ENCODE measurements at regions not wholly inside any gene's neighbourhood (a gene's known extent, or its start where the extent isn't known, plus 50 kb on each side); places are given as distances from the start of the nearest gene placed in this dataset.

DNA sequence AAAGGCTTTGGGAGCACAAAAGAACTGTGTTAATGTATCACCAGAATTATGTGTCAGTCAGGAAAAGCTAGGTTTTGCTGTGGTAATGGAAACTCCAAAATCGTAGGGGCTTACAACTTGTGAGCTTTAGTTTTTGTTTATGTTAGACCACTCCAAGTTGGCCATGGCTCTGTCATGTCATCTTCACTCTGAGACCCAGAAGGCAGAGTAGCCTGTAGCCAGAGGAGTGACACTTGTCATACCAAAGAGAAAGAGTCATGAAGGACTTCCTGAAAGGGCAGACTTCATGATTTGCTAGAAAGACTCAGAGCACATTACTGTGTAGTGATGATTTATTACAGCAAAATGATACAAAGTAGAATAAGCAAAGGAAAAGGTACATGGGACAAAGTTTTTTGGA is 133.6 kb upstream of the SSTR1 start:
- no peak for DNase-seq

DNA sequence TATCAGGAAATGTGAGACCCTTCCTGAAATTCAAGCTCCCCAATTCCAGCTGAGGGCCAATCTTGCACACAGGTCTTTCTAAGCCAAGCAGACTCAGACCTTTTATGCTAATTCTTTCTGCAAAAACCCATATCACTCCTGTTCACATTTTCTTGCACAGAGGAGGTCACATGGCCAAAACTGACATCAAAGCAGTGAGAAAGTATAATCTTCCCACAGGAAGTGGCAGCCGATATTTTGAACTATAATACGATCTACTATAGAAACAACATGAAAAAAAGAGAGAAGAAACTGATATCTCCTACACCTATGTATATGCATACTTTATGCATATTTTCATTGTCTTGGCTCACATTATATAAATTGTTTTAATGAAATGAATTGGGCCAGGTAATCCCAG is 132.9 kb upstream of the SSTR1 start:
- DNase-seq = no peak

DNA sequence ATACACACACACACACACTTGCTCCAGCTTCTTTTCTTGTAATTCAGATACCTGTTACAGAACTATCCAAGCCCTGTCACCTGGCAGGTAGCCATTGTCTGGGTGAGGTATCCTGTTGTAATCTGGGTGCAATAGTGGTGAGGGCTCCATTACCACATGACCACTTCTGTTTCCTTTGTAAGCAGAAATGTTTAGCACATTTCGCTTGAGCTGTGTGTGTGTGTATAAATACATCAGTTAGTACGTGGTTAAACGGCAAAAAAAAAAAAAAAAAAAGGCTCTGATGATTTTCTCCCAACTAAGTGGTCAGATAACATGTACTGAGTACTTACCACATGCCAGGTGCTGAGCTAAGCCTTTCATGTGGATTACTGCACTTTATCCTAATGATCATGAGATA is 129.3 kb upstream of the SSTR1 start:
- no peak for DNase-seq

DNA sequence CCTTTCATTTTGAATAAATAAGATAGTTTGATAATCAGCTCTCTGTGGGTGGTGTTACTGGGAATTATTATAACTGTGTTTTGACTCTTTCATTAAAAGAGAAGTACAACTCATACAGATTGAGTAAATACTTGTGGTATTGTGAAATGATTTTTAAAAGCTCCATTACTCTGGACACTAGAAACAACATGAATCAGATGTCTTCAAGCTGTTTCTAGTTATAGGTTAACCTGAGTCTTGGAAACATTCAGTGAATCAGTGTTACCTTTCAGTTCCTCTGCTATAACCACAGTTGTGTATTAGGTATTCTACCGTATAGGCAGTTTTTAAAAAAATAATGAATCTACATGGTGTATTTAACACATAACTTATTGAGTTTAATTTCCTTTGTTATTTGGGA is 128.4 kb upstream of the SSTR1 start:
- no peak for DNase-seq

GRCh38 chr14:38079886-38080285 is 127.8 kb upstream of the SSTR1 start:
- no peak for DNase-seq

- DNase-seq = no peak
These were observed 127.0 kb upstream of the SSTR1 start for GRCh38 chr14:38080696-38081095.

- DNase-seq = no peak
These were observed 124.7 kb upstream of the SSTR1 start for GRCh38 chr14:38083039-38083438.

DNA sequence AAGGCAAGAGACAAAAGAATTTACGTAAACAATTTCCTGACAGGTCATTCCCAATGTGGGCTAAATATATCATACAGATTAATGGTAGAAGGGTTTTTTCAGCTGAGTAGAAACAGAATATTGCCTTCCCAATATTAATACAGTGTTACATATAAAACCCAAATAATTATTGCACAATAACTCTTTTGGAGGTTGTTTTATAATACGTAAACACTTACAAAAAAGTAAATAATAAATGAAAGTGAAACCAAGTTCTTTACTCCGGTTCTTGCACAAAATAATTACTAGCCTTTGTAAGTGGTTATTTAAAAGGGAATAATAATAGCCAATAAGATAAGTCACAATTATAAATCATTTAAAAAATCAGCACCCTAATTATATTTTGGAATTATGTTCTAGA is 118.6 kb upstream of the SSTR1 start:
- no peak for DNase-seq

DNA sequence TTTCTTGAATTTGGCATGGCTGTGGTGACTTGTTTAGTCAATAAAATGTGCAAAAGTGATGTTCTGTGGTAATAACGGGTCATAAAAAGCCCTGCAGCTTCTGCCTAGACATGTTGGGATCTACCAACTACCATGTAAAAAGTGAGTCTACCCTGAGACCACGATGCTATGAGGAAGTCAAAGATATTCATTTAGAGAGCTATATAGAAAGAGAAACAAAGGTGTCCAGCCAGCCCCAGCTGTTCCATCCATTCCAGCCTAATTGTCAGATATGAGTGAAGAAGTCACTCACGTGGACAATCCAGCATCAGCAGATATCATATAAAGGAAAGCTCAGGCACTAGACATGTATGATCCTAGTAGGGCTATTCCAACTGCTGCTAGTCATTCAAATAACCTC is 117.2 kb upstream of the SSTR1 start:
- DNase-seq = no peak

DNA sequence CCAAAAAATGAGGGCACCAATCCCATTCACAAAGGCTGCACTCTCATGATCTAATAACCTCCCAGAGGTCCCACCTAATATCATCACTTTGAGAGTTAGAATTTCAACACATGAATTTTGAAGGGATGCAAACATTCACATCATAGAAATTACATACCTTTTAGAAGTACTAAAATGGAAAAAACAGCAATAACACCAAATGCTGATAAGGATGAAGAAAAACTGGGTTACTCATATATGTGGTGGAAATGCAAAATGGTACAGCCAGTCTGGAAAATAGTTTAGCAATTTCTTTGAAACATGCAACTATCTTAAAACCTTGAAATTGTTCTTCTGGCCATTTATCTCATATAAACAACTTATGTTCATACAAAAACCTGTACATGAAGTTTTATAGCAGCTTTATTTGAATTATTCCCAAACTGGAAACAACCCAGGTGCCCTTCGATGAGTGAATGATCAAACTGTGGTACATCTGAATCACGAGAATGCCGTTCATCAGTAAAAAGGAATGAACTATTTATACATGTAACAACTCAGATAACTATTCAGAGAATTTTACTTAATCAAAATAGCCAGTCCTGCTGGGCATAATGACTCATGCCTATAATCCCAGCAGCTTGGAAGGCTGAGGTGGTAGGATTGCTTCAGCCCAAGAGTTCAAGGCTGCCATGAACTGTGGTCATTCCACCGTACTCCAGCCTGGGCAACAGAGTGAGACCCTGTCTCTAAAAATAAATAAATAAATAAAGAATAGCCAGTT is 109.4 kb upstream of the SSTR1 start:
- no peak for DNase-seq

- DNase-seq = no peak
These were observed 106.0 kb upstream of the SSTR1 start for GRCh38 chr14:38101679-38102078.

GRCh38 chr14:38103542-38104225 is 104.0 kb upstream of the SSTR1 start:
- DNase-seq = no peak

GRCh38 chr14:38105106-38105702 is 102.5 kb upstream of the SSTR1 start:
- DNase-seq = no peak

GRCh38 chr14:38107216-38107631 is 100.5 kb upstream of the SSTR1 start:
- DNase-seq = no peak

- DNase-seq = no peak
These were observed 99.0 kb upstream of the SSTR1 start for GRCh38 chr14:38108681-38109080.

- DNase-seq = no peak
These were observed 97.4 kb upstream of the SSTR1 start for GRCh38 chr14:38110258-38110657.

GRCh38 chr14:38111046-38111445 is 96.7 kb upstream of the SSTR1 start:
- DNase-seq = no peak

- DNase-seq = no peak
These were observed 94.2 kb upstream of the SSTR1 start for GRCh38 chr14:38113546-38113945.

DNA sequence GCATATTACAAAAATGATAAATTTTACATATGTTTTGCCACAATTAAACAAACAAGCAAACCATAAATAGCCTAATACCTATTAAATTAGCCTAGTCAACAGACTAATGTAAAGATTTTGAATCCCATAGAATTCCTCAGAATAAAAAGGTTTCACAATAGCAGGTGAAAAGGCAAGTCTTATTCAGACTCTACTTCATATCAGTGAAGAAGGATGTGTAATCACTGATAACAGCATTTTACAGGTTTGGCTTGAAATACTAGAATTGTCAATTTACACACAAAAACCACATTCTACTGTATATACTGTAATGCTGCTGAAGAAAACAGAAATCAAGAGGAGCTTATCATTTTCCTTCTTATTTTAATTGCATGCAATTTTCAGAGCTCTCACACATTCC is 90.8 kb upstream of the SSTR1 start:
- no peak for DNase-seq

GRCh38 chr14:38120109-38120508 is 87.6 kb upstream of the SSTR1 start:
- DNase-seq = no peak

GRCh38 chr14:38121320-38122020 is 86.2 kb upstream of the SSTR1 start:
- no peak for DNase-seq

DNA sequence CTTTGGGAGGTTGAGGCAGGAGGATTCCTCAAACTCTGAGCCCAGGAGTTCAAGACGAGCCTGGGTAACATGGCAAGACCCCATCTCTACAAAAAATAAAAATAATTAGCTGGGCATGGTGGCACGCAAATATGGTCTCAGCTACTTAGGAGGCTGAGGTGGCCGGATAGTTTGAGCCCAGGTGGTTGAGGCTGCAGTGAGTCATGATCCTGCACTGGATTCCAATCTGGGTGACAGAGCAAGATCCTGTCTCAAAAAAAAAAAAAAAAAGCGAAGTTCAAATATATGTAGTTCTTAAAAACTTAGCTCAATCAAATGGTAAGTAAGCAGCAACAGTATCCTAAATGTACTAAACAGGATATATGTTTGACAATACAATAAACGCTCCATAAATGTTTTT is 85.5 kb upstream of the SSTR1 start:
- DNase-seq = no peak

- DNase-seq = no peak
These were observed 83.2 kb upstream of the SSTR1 start for GRCh38 chr14:38124506-38124905.

Measured in NCI-H1436 treated with DMSO at 0.1 percent for 48 hours (cell line).